GM12874 (cell line): ENCODE measurements at regions not wholly inside any gene's neighbourhood (a gene's known extent, or its start where the extent isn't known, plus 50 kb on each side); places are given as distances from the start of the nearest gene placed in this dataset.

ENCODE experiments used
- TF ChIP-seq, protein P1 (sequence below): IDR thresholded peaks from 2 replicates; pipeline ENCODE4 v1.5.1; 2011; ENCODE audit warnings: low read depth, mild to moderate bottlenecking, control low read depth, low read length, moderate library complexity; ENCODE audit not compliant: insufficient read depth

DNA sequence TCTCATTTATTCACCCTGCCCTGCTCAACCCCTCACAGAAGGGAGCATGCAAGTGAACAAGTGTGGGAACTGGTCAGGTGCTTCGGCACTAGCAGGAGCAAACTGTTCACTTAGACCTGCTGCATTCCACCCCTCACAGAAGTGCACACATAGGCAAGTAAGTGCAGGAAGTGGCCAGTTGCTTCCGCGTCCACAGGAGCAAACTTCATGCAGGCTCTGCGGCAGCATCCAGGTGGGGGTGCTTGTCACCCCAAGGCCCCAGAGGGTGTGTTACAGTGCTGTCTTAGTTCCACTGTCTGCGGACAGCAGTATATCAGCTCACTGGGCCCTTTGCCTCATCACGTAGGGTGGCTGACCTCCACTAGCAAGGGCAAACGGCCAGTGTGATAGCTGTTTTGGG lies 167.3 kb upstream of the AVPR1A start:
- TF ChIP-seq, protein P1, sequence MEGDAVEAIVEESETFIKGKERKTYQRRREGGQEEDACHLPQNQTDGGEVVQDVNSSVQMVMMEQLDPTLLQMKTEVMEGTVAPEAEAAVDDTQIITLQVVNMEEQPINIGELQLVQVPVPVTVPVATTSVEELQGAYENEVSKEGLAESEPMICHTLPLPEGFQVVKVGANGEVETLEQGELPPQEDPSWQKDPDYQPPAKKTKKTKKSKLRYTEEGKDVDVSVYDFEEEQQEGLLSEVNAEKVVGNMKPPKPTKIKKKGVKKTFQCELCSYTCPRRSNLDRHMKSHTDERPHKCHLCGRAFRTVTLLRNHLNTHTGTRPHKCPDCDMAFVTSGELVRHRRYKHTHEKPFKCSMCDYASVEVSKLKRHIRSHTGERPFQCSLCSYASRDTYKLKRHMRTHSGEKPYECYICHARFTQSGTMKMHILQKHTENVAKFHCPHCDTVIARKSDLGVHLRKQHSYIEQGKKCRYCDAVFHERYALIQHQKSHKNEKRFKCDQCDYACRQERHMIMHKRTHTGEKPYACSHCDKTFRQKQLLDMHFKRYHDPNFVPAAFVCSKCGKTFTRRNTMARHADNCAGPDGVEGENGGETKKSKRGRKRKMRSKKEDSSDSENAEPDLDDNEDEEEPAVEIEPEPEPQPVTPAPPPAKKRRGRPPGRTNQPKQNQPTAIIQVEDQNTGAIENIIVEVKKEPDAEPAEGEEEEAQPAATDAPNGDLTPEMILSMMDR, result no peak

DNA sequence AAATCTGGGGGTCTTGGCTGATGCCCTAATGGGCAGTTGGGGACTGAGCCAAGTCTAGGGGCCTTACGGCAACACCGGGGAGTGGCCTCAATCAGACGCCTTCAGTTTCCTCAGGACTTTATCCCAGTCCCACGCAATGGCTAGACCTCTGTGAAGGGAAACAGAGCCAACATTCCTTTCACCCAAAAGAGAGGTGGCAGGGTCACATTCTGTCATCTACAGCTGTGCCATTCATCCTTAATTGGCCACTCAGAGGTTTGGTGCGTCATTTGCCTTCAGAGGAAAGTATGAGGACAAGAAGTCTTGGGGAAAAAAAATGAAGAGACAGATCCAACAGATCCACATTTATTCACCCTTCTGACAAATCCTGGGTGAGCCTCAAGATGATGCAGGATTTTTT lies 166.9 kb upstream of the AVPR1A start:
- TF ChIP-seq, protein P1, result no peak

DNA sequence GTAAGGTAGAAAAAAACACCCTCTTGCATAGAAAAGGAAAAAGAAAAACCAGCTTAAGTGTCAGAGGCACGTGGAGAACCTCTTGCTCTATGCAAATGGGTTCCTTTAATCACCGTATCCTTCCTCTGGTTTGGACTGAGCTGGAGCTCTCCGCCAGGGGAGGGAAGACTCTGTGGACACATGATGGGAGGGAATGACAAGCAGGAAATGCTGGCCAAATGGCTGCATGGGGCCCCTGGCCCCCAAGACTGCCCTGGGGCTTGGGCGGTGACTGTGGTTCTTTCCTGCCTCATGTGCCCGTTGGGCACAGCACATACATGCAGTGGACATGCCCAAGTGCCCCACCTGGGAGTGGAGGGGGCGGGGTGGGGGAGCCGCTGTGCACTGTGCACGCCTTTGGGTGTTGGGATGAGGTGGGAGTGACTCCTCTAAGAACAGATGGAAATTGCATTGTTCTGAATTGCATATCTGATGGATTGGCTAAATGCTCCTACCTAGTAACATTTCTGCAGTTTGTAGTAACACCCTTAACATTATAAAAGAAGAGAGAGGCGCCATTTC lies 166.4 kb upstream of the AVPR1A start:
- TF ChIP-seq, protein P1, result no peak

DNA sequence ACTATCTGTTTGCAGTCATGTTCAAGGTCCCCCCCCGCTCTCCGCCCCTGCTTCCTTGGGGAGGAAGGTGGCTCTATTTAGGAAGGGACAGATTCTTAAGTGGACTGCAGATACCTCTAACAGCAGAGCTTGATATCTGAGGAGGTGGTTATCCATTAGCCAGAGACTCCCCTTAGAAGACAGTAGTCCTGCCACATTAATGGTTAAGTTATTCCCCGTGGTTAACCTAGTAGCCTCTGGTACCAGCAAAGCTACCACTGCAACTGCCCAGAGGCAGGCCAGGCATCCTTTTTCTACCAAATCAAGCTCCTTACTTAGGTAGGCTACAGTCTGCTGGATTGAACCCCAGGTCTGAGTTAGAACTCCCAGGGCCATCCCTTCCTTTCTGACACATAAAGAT lies 162.1 kb upstream of the AVPR1A start:
- TF ChIP-seq, protein P1, result no peak

DNA sequence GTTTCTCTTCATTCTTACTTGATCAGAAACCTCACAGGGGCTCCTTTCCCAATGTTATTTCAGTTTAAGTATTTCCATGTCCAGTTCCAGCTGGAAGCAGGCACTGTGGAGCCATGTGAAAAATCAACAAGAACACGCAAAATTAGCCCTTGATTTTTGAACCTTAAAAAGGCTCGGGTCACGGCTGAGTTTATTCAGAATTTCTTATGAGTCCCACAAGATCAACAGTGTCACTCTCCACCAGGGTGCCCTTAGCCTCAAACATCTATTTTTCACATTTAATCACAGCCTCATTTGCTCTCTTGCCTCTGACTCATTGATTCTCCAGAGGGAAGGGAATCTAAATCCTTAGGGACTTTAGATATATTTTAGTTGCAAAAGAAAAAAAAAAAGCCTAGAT lies 157.7 kb upstream of the AVPR1A start:
- TF ChIP-seq, protein P1, result no peak

DNA sequence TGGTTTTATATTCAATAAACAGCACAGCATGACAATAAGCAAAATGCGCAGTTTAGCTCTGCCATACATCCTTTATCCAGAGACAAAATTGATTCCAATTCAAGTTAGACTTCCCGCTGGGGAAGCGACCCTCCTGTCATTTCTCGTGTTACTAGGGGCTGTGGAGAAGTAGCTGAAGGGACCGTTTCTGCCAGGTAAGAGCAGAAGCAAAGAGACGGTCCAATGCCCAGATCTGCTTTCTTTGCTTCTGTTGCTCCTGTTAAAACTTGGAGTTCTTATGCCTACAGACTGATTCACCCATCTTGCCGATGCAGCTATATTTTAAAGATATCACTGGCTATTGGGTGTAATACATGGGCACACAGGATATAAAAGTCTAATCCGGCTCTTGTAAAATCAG lies 156.8 kb upstream of the AVPR1A start:
- TF ChIP-seq, protein P1, result no peak

DNA sequence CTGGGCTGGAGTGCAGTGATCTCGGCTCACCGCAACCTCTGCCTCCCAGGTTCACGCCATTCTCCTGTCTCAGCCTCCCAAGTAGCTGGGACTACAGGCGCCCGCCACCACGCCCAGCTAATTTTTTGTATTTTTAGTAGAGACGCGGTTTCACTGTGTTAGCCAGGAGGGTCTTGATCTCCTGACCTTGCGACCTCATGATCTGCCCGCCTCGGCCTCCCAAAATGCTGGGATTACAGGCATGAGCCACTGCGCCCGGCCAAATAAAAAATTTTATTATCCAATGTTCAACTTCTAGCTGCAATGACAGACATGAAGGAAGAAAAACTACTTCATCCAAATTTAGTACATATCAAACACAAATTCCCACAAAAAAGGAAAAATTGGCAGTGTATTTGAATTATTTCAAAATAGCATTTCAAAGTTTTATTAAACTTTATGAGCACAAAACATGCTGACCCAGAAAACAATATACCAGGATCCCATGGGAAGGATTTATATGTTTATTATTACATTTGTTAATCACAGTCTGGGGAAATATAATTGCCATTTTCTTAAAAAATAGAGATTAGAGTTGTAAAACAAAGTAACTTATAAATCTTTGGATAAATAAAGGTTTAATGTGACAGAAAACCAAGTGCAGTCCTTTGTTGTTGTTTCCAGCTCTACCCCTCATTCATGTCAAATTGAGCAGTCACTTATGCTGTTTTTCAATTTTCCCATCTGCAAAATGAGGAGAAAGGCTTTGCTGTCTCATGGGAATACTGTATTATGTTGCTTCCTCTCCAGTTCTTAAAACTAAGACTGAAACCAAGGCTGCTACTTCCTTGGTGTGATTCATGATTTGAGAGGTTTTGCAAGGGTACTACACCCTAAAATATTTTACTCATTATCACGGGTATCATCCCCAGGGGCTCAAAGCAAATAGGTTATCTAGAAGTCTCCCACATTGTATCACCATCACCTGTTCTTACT lies 155.2 kb upstream of the AVPR1A start:
- TF ChIP-seq, protein P1, result no peak
